SK-N-SH treated with all-trans-retinoic acid at 6 μM for 48 hours (cell line): ENCODE measurements at regions not wholly inside any gene's neighbourhood (a gene's known extent, or its start where the extent isn't known, plus 50 kb on each side); places are given as distances from the start of the nearest gene placed in this dataset.
"Not testable (repeated sequence)": the region's sequence is repeated elsewhere in the genome, so short reads cannot be mapped to it uniquely, and the experiment has no call there.

Experiments
- ATAC-seq: fragments of 200-7000 bp; cut with Tn5 transposase; 3 replicates; pipeline ENCODE4 v1.9.1; 2020; ENCODE audit warnings: mild to moderate bottlenecking, moderate library complexity
- ARNTL ChIP-seq: fragments of 450-650 bp; formaldehyde crosslinking; IDR thresholded peaks from 2 replicates; pipeline ENCODE4 v1.5.0; 2020; ENCODE audit warnings: low read depth, mild to moderate bottlenecking, moderate library complexity, borderline replicate concordance
- CSDC2 ChIP-seq: fragments of 250-450 bp; sonication (Bioruptor Pico); IDR thresholded peaks from 2 replicates; pipeline ENCODE4 v1.5.0; 2020; ENCODE audit warnings: mild to moderate bottlenecking, moderate library complexity
- ESRRG ChIP-seq: fragments of 250-450 bp; sonication (Bioruptor Pico); IDR thresholded peaks from 2 replicates; pipeline ENCODE4 v1.6.1; 2021; ENCODE audit warnings: mild to moderate bottlenecking
- GLIS3 ChIP-seq: fragments of 250-450 bp; sonication (Bioruptor Pico); IDR thresholded peaks from 2 replicates; pipeline ENCODE4 v1.5.0; 2020; ENCODE audit warnings: mild to moderate bottlenecking, moderate library complexity
- OSR1 ChIP-seq: fragments of 250-450 bp; sonication (Bioruptor Pico); IDR thresholded peaks from 2 replicates; pipeline ENCODE4 v1.8.0; 2022; ENCODE audit warnings: moderate library complexity, mild to moderate bottlenecking, inconsistent platforms
- PPARA ChIP-seq: fragments of 250-450 bp; sonication (Bioruptor Pico); IDR thresholded peaks from 2 replicates; pipeline ENCODE4 v1.5.0; 2020; ENCODE audit warnings: mild to moderate bottlenecking, borderline replicate concordance
- RARB ChIP-seq: fragments of 250-450 bp; sonication (Bioruptor Pico); IDR thresholded peaks from 2 replicates; pipeline ENCODE4 v1.8.0; 2021; ENCODE audit warnings: mild to moderate bottlenecking, moderate library complexity
- SNAI2 ChIP-seq: fragments of 250-450 bp; sonication (Bioruptor Pico); IDR thresholded peaks from 2 replicates; pipeline ENCODE4 v1.5.0; 2020; ENCODE audit warnings: mild to moderate bottlenecking, moderate library complexity
- TCF4 ChIP-seq: fragments of 250-450 bp; sonication (Bioruptor Pico); IDR thresholded peaks from 2 replicates; pipeline ENCODE4 v1.8.0; 2021; ENCODE audit warnings: mild to moderate bottlenecking, moderate library complexity, borderline replicate concordance
- TOX ChIP-seq: fragments of 250-450 bp; sonication (Bioruptor Pico); IDR thresholded peaks from 2 replicates; pipeline ENCODE4 v1.8.0; 2021; ENCODE audit warnings: mild to moderate bottlenecking, moderate library complexity, borderline replicate concordance
- ZC3H10 ChIP-seq: fragments of 250-450 bp; sonication (Bioruptor Pico); IDR thresholded peaks from 2 replicates; pipeline ENCODE4 v1.5.1; 2021; ENCODE audit warnings: mild to moderate bottlenecking, moderate library complexity
- ZFP3 ChIP-seq: fragments of 250-450 bp; sonication (Bioruptor Pico); IDR thresholded peaks from 2 replicates; pipeline ENCODE4 v1.5.0; 2020; ENCODE audit warnings: mild to moderate bottlenecking, moderate library complexity
- ZFP30 ChIP-seq: fragments of 450-650 bp; formaldehyde crosslinking; IDR thresholded peaks from 2 replicates; pipeline ENCODE4 v1.5.0; 2022; ENCODE audit warnings: mild to moderate bottlenecking, moderate library complexity
- ZNF565 ChIP-seq: fragments of 450-650 bp; formaldehyde crosslinking; conservative IDR thresholded peaks from 2 replicates; pipeline ENCODE4 v1.5.0; 2020; ENCODE audit warnings: low read depth, mild to moderate bottlenecking, moderate library complexity
- ZNF70 ChIP-seq: fragments of 450-650 bp; formaldehyde crosslinking; IDR thresholded peaks from 2 replicates; pipeline ENCODE4 v1.5.0; 2020; ENCODE audit warnings: mild to moderate bottlenecking, moderate library complexity
- ZNF8 ChIP-seq: fragments of 450-650 bp; formaldehyde crosslinking; IDR thresholded peaks from 2 replicates; pipeline ENCODE4 v1.5.0; 2020; ENCODE audit warnings: mild to moderate bottlenecking, moderate library complexity
- TF ChIP-seq, protein P1 (sequence below): fragments of 250-450 bp; sonication (Bioruptor Pico); IDR thresholded peaks from 2 replicates; pipeline ENCODE4 v1.5.1; 2020; ENCODE audit warnings: low read depth, mild to moderate bottlenecking, moderate library complexity
- TF ChIP-seq, protein P2 (sequence below): fragments of 250-450 bp; sonication (Bioruptor Pico); IDR thresholded peaks from 2 replicates; pipeline ENCODE4 v1.8.0; 2021; ENCODE audit warnings: low read depth, mild to moderate bottlenecking, moderate library complexity, borderline replicate concordance
- TF ChIP-seq, protein P3 (sequence below): fragments of 250-450 bp; sonication (Bioruptor Pico); IDR thresholded peaks from 2 replicates; pipeline ENCODE4 v1.5.1; 2021; ENCODE audit warnings: mild to moderate bottlenecking, moderate library complexity
- TF ChIP-seq, protein P4 (sequence below): fragments of 250-450 bp; sonication (Bioruptor Pico); IDR thresholded peaks from 2 replicates; pipeline ENCODE4 v1.5.0; 2020; ENCODE audit warnings: mild to moderate bottlenecking, moderate library complexity

DNA sequence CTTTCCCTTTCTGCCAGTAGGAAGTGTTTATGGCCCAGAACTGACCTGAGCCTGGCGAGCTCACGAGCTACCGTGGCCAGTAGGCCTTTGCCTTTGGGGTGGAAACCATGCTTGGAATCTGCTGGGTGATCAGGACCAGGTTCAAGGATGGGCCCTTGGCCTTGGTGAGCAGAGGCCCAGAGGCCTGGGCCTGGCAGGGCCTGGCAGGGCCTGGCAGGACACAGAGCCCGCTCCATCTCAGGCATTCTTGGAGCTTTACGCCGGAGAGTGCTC, 184.8 kb upstream of the RTL1 start:
- TF ChIP-seq RARB (CRISPR knock-in tag): no peak
- TF ChIP-seq SNAI2 (CRISPR knock-in tag): no peak
- no peak for TF ChIP-seq ZNF70
- no peak for TF ChIP-seq ZFP3 (CRISPR knock-in tag)
- no peak for TF ChIP-seq CSDC2 (CRISPR knock-in tag)
- TF ChIP-seq ZC3H10 (CRISPR knock-in tag): no peak
- no peak for TF ChIP-seq ARNTL (CRISPR knock-in tag)
- TF ChIP-seq ESRRG (CRISPR knock-in tag): no peak
- TF ChIP-seq, protein P1, sequence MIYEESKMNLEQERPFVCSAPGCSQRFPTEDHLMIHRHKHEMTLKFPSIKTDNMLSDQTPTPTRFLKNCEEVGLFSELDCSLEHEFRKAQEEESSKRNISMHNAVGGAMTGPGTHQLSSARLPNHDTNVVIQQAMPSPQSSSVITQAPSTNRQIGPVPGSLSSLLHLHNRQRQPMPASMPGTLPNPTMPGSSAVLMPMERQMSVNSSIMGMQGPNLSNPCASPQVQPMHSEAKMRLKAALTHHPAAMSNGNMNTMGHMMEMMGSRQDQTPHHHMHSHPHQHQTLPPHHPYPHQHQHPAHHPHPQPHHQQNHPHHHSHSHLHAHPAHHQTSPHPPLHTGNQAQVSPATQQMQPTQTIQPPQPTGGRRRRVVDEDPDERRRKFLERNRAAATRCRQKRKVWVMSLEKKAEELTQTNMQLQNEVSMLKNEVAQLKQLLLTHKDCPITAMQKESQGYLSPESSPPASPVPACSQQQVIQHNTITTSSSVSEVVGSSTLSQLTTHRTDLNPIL (CRISPR knock-in tag): no peak
- no peak for TF ChIP-seq TCF4
- TF ChIP-seq, protein P2, sequence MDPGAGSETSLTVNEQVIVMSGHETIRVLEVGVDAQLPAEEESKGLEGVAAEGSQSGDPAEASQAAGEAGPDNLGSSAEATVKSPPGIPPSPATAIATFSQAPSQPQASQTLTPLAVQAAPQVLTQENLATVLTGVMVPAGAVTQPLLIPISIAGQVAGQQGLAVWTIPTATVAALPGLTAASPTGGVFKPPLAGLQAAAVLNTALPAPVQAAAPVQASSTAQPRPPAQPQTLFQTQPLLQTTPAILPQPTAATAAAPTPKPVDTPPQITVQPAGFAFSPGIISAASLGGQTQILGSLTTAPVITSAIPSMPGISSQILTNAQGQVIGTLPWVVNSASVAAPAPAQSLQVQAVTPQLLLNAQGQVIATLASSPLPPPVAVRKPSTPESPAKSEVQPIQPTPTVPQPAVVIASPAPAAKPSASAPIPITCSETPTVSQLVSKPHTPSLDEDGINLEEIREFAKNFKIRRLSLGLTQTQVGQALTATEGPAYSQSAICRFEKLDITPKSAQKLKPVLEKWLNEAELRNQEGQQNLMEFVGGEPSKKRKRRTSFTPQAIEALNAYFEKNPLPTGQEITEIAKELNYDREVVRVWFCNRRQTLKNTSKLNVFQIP: no peak
- no peak for TF ChIP-seq ZNF565
- TF ChIP-seq GLIS3 (CRISPR knock-in tag): no peak
- no peak for TF ChIP-seq ZFP30 (CRISPR knock-in tag)
- TF ChIP-seq OSR1: no peak
- TF ChIP-seq, protein P3, sequence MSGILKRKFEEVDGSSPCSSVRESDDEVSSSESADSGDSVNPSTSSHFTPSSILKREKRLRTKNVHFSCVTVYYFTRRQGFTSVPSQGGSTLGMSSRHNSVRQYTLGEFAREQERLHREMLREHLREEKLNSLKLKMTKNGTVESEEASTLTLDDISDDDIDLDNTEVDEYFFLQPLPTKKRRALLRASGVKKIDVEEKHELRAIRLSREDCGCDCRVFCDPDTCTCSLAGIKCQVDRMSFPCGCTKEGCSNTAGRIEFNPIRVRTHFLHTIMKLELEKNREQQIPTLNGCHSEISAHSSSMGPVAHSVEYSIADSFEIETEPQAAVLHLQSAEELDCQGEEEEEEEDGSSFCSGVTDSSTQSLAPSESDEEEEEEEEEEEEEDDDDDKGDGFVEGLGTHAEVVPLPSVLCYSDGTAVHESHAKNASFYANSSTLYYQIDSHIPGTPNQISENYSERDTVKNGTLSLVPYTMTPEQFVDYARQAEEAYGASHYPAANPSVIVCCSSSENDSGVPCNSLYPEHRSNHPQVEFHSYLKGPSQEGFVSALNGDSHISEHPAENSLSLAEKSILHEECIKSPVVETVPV (CRISPR knock-in tag): no peak
- TF ChIP-seq ZNF8 (CRISPR knock-in tag): no peak
- TF ChIP-seq TOX (CRISPR knock-in tag): no peak
- no peak for ATAC-seq

DNA sequence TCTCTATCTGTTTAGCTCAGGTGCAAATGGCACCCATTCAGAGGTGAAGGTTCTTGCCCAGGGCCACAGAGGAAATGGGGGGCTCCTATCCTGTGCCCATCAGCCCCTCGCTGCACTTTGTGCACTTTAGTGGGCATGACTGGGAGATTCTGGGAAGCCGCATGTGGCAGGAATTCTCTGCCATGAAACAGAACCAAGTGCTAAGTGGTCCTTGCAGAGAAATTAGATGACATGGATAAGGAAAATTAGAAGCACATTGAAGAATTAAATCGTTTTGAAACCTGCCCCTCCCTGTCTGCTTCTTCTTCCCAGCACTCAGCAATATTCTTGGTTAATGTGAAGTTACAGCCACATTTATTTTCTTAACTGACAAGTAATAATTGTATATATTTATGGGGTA, 185.2 kb upstream of the RTL1 start:
- no peak for ATAC-seq
- TF ChIP-seq TCF4: peak; percentile 61
- TF ChIP-seq ZNF565: no peak
- TF ChIP-seq, all 23 proteins: peak for 1

DNA sequence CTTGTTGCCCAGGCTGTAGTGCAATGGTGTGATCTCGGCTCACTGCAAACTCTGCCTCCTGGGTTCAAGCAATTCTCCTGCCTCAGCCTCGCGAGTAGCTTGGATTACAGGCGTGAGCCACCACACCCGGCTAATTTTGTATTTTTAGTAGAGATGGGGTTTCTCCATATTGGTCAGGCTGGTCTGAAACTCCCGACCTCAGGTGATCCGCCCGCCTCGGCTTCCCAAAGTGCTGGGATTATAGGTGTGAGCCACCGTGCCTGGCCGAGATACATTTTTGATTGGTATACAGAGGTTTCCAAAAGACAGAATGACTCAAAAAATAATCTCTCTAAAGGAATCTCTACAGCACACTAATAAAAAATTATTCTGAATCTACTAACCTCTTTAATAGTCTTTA, 187.0 kb upstream of the RTL1 start:
- ATAC-seq: not testable (repeated sequence)

DNA sequence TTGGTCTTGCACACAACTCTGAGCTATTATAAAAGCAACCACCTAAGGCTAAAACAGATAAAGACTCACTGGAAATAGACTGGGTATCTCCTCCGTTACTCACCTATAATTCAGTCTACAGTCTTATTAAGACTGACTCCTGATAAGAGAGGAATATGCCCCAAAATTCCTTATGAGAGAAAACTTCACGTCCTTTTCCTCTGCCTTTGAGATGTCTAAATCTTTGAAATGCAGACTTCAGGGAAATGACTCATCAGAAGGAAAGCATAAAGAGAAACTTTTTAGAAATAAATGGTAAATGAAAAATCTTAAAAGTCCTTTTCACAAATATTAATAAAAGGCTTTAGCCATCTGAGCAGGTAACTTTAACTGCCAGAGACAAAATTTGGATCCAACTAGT, 187.5 kb upstream of the RTL1 start:
- TF ChIP-seq, protein P4, sequence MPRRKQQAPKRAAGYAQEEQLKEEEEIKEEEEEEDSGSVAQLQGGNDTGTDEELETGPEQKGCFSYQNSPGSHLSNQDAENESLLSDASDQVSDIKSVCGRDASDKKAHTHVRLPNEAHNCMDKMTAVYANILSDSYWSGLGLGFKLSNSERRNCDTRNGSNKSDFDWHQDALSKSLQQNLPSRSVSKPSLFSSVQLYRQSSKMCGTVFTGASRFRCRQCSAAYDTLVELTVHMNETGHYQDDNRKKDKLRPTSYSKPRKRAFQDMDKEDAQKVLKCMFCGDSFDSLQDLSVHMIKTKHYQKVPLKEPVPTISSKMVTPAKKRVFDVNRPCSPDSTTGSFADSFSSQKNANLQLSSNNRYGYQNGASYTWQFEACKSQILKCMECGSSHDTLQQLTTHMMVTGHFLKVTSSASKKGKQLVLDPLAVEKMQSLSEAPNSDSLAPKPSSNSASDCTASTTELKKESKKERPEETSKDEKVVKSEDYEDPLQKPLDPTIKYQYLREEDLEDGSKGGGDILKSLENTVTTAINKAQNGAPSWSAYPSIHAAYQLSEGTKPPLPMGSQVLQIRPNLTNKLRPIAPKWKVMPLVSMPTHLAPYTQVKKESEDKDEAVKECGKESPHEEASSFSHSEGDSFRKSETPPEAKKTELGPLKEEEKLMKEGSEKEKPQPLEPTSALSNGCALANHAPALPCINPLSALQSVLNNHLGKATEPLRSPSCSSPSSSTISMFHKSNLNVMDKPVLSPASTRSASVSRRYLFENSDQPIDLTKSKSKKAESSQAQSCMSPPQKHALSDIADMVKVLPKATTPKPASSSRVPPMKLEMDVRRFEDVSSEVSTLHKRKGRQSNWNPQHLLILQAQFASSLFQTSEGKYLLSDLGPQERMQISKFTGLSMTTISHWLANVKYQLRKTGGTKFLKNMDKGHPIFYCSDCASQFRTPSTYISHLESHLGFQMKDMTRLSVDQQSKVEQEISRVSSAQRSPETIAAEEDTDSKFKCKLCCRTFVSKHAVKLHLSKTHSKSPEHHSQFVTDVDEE: no peak
- TF ChIP-seq TCF4: no peak
- ATAC-seq: no peak

DNA sequence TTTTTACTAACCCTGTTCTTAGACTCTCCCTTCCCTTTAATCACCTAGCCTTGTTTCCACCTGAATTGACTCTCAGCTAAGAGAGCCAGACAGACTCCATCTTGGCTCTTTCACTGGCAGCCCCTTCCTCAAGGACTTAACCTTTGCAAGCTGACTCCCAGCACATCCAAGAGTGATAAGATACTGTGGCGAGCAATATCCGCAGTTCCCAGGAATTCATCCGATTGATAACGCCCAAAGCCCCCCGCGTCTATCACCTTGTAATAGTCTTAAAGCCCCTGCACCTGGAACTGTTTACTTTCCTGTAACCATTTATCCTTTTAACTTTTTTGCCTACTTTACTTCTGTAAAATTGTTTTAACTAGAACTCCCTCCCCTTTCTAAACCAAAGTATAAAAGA, 191.4 kb upstream of the RTL1 start:
- not testable (repeated sequence) for ATAC-seq

DNA sequence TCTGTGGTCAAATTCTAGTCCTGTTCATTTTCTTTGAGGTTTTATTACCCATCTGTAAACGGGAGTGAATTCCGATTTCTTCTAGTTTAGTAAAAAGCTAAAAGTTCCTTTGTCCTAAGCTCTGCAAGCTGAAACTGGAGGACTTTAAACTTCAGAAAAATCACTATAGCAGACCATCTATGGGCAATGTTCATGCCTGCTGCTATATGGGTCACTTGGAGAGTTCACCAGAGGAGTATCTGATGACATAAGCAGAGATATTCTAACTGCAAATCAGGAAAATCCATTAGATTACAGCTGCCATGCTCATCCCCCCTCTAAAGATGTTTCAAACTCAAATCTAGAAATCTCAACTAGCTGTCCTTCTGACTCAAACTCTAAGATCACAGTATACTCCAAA, 193.0 kb upstream of the RTL1 start:
- no peak for ATAC-seq
- TF ChIP-seq ZNF565 (no peak), TCF4 (no peak), RARB (CRISPR knock-in tag) (no peak), ZFP3 (CRISPR knock-in tag) (no peak), OSR1 (no peak), PPARA (no peak), ZNF8 (CRISPR knock-in tag) (no peak), GLIS3 (CRISPR knock-in tag) (no peak), SNAI2 (CRISPR knock-in tag) (no peak)
- TF ChIP-seq, protein P1 (CRISPR knock-in tag): no peak
- TF ChIP-seq, protein P3 (CRISPR knock-in tag): no peak
- TF ChIP-seq, protein P4: no peak
